ENCODE measurements at regions not wholly inside any gene's neighbourhood (a gene's known extent, or its start where the extent isn't known, plus 50 kb on each side); places are given as distances from the start of the nearest gene placed in this dataset.

DNA sequence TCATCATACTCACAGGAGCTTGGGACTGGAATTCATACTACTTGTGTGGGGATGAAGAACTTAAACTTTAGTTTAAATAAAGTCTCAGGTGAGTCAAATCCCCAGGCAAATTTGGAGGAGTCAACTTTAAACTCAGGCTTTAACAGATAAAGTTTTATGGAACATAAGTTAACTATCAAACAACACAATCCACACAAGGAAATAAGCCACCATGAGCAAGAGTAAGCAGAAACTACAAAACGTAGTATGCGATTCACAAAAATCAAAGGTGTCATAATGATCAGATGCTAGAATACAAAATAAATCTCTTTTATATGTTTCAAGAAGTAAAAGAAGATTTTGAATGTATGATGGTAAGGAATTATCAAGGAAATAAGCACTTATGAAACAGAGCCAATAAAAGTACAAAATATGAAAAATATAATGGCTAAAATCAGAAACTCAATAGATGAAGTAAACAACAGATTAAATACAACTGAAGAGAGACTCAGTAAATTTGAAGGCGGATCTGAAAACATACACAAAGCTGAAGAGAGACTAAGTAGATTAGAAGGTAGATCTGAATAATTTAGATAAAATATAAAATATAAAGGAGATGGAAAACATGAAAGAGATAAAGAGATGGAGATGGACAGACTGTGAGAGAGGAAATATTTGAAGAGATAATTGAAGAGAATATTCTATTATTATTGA lies 97.5 kb upstream of the TWIST2 start:
- TF ChIP-seq EZH2 (IDR thresholded peaks at IDR 0.05; ENCODE audit: insufficient read depth, poor library complexity, severe bottlenecking), result no peak
- TF ChIP-seq EZH2phosphoT487 (IDR thresholded peaks at IDR 0.05; ENCODE audit: insufficient read depth, low read depth), result no peak

Data from GM23248 (cell line).